Coronary artery (tissue), 2 donors: ENCODE measurements at regions not wholly inside any gene's neighbourhood (a gene's known extent, or its start where the extent isn't known, plus 50 kb on each side); places are given as distances from the start of the nearest gene placed in this dataset.

Source experiments
- DNase-seq: peaks from one replicate; pipeline ENCODE4 v3.0.0-alpha.2; 2017; ENCODE audit warnings: low spot score
- H3K27ac ChIP-seq, 2 donors: fragments of 200-600 bp; sonication (generic); one replicate each; pipeline ENCODE4 v1.5.1; 2016 to 2019
- H3K4me3 ChIP-seq: fragments of 200-600 bp; sonication (generic); 2 replicates; pipeline ENCODE4 v1.5.1; 2016; ENCODE audit warnings: mild to moderate bottlenecking, moderate library complexity
- TF ChIP-seq, protein P1 (sequence below): fragments of 200-600 bp; sonication (generic); IDR thresholded peaks from one replicate; pipeline ENCODE4 v1.5.1; 2019; ENCODE audit warnings: antibody characterized with exemption

DNA sequence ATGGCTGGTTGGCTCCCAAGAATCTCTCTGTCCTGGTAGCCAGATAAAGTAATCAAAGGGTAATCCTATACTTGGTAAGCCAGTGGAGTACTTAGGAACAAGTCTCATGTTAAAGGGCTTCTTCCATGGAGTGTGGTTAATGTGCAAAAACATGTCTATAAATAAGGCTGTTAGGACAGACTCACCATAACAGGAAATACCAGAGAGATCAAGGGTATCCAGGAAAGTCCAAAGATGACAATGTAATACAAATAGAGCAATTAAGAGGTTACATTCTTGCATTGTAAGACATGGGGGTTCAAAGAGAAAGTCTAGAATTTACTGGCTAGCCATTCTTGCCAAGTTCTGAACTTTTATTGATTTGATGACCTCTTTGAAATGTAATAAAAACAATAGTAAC is 61.9 kb upstream of the ZCCHC13 start:
- Histone ChIP-seq H3K4me3 (no peak overlapping the region), H3K27ac (no peak overlapping the region)
- TF ChIP-seq, protein P1, sequence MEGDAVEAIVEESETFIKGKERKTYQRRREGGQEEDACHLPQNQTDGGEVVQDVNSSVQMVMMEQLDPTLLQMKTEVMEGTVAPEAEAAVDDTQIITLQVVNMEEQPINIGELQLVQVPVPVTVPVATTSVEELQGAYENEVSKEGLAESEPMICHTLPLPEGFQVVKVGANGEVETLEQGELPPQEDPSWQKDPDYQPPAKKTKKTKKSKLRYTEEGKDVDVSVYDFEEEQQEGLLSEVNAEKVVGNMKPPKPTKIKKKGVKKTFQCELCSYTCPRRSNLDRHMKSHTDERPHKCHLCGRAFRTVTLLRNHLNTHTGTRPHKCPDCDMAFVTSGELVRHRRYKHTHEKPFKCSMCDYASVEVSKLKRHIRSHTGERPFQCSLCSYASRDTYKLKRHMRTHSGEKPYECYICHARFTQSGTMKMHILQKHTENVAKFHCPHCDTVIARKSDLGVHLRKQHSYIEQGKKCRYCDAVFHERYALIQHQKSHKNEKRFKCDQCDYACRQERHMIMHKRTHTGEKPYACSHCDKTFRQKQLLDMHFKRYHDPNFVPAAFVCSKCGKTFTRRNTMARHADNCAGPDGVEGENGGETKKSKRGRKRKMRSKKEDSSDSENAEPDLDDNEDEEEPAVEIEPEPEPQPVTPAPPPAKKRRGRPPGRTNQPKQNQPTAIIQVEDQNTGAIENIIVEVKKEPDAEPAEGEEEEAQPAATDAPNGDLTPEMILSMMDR = no peak
- DNase-seq = no peak

DNA sequence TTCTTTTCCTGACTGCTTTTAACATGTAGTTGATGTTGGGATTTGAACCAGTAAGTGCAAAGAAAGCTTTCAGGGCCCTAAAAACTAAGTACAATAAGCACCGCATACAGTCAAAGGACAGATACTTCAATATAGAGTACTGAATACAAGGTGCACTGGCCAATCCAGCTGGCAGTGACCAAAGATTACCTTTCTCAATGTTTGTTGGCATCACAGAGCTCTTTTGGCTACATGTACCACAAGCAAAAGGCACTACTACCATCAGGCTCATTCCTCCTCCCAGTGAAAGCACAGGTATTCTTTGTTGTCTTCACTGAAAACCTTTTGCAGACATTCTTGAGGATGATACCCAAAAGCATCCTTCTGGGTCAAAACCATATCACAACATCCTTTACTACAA is 65.2 kb upstream of the ZCCHC13 start:
- no peak for DNase-seq
- TF ChIP-seq, protein P1 = no peak
- no peak overlapping the region for H3K27ac ChIP-seq
- no peak overlapping the region for H3K4me3 ChIP-seq

DNA sequence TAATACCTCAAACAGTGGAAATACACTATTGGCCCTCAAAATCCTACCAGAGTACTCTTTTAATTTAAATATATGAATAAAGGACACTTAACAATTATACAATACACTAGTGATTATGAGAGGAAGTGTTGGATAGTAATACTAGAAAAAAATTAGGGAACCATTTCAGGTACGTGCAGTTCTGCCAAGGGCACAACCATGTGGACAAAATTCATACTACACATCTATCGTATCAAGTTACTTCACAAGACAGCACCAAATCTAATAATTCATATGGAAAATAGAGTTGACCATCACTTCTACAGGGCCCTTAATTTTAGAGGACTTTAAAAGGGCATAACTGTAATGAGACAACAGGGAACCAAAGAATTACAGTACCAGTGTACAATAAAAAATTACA is 69.2 kb upstream of the ZCCHC13 start:
- TF ChIP-seq, protein P1 = no peak
- H3K27ac ChIP-seq = no peak overlapping the region
- no peak overlapping the region for H3K4me3 ChIP-seq
- no peak for DNase-seq

DNA sequence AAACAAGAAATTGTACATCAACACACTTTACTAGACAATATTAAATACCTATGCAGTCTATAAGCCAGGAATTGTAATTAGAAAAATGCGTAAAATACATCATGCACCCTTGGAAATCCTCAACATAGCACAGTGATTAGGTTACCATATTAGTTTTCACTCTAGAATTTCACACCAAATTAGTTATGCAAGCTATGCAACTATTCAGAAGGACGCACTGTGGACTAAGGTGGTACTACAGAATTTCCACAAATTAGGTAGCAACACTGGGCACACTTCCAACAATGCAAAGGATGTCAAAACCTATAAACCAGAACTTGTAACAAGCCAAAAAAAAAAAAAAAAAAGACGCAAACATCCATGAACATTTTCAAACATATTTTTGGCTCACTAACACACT is 71.1 kb upstream of the ZCCHC13 start:
- TF ChIP-seq, protein P1 = no peak
- H3K4me3 ChIP-seq = no peak overlapping the region
- DNase-seq = no peak
- H3K27ac ChIP-seq = no peak overlapping the region

DNA sequence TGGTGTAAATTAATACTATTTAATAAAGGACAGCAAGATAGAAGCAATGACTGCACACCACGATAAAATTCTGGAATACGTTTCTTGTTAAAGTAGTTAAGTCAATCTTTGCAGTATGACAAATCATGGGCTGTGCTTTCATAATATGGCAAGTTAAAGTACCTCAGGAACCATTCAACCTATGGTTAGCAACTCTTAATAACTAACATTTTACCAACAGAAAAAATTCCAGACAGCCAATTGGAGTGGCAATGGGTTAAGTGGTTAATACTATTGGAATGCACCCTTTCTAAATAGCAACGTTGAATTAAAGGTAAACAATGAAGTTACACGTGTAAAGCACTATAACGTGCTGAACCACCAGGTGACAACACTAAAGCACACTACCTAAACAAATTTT is 72.4 kb upstream of the ZCCHC13 start:
- Histone ChIP-seq H3K27ac (no peak overlapping the region), H3K4me3 (no peak overlapping the region)
- TF ChIP-seq, protein P1 = no peak
- no peak for DNase-seq

DNA sequence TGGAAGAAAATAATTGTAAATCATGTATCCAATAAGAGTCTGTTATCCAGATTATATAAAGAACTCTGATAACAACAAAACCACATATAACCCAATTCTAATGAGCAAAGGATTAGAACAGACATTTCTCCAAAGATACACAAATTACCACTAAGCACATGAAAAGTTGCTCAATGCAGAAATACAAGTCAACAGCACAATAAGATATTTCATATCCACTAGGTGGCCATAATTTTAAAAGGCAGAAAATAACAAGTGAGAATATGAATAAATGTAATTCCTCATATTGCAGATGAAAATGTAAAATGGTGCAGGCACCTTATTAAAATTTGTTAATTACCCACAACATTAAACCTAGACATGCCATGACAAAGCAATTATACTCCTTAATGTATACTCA is 73.9 kb upstream of the ZCCHC13 start:
- TF ChIP-seq, protein P1 = no peak
- H3K27ac ChIP-seq = no peak overlapping the region
- no peak for DNase-seq
- no peak overlapping the region for H3K4me3 ChIP-seq

DNA sequence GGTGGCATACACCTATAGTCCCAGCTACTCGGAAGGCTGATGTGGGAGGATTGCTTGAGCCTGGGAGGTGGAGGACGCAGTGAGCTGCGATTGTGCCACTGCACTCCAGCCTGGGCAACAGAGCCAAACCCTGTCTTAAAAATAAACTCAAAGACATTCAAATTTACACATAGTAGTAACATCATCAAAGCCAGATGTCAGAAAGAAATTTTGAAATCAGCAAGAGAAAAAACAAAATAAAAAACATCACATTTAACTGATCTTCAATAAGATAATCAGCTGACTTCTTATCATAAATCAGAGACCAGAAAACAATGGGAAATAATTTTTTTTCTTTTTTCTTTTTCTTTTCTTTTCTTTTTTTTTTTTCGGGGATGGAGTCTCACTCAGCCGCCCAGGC is 78.9 kb upstream of the ZCCHC13 start:
- DNase-seq = no peak
- TF ChIP-seq, protein P1 = no peak
- H3K4me3 ChIP-seq = no peak overlapping the region
- H3K27ac ChIP-seq = no peak overlapping the region
